ENCODE measurements at regions not wholly inside any gene's neighbourhood (a gene's known extent, or its start where the extent isn't known, plus 50 kb on each side); places are given as distances from the start of the nearest gene placed in this dataset.
"Not testable (repeated sequence)": the region's sequence is repeated elsewhere in the genome, so short reads cannot be mapped to it uniquely, and the experiment has no call there.

- DNase-seq = no peak
- Histone ChIP-seq H3K9me3 (ENCODE audit: control insufficient read depth, low read depth, low read length) (no peaks in the 10 kb centered on the region), H3K4me1 (ENCODE audit: control insufficient read depth, insufficient read depth, low read length) (no peaks in the 10 kb centered on the region), H3K27ac (ENCODE audit: low read length) (no peak overlapping the region), H3K36me3 (ENCODE audit: control insufficient read depth, insufficient read depth, low read length) (no peaks in the 10 kb centered on the region), H3K27me3 (ENCODE audit: control insufficient read depth, insufficient read depth, low read length) (peaks cover 2% of the 10 kb centered on the region), H3K4me3 (ENCODE audit: low read length) (no peak overlapping the region)
- WGBS (ENCODE audit: insufficient coverage, low lambda C conversion rate) = no CpG with 5 or more reads among the region's 8 CpGs
These were observed 168.9 kb downstream of the C11orf91 start for GRCh38 chr11:33531743-33532181.

DNA sequence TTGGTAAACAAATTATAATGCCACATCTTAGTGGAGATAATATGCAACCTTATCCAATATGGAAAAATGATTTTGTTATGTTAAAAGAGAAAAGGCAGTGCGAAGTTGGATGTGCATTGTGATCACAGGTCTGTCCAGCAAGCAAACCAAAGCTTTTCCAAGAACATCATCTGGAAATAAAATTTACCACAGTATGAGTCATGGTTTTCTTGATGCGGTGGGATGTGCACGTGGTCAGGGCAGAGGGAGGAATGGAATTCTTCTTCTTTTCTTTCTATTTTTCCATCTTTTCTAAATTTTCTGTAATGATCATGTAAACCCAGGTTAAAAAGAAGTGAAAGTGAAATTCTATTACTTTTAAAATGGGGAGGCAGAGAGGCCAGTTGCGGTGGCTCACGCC, 169.8 kb downstream of the C11orf91 start:
- Histone ChIP-seq H3K36me3 (ENCODE audit: control insufficient read depth, insufficient read depth, low read length) (no peaks in the 10 kb centered on the region), H3K4me3 (ENCODE audit: low read length) (no peak overlapping the region), H3K4me1 (ENCODE audit: control insufficient read depth, insufficient read depth, low read length) (no peaks in the 10 kb centered on the region), H3K27ac (ENCODE audit: low read length) (no peak overlapping the region), H3K9me3 (ENCODE audit: control insufficient read depth, low read depth, low read length) (no peaks in the 10 kb centered on the region), H3K27me3 (ENCODE audit: control insufficient read depth, insufficient read depth, low read length) (no peaks in the 10 kb centered on the region)
- 96% methylated on average over 4 of the region's 5 CpGs for WGBS (ENCODE audit: insufficient coverage, low lambda C conversion rate)
- DNase-seq = no peak

DNA sequence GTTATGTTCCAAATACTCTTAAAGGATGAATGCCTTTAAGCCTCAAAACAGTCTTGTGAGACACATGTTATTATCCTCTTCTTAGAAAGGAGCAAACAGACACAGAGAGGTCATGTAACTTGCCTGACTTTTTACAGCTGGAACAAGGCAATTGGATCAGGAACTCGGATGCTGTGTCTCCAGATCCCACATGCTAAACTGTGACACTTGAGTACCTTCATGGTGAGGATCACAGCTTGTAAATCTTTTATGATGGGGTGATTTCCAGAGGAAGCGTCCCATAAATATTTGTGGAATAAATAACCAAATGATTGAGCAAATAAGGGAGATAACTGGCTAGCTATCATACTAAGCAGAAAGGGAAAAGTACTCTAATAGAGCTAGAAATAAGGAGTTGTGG, 171.2 kb downstream of the C11orf91 start:
- Histone ChIP-seq H3K36me3 (ENCODE audit: control insufficient read depth, insufficient read depth, low read length) (no peaks in the 10 kb centered on the region), H3K4me1 (ENCODE audit: control insufficient read depth, insufficient read depth, low read length) (no peaks in the 10 kb centered on the region), H3K27ac (ENCODE audit: low read length) (no peak overlapping the region), H3K4me3 (ENCODE audit: low read length) (no peak overlapping the region), H3K9me3 (ENCODE audit: control insufficient read depth, low read depth, low read length) (no peaks in the 10 kb centered on the region), H3K27me3 (ENCODE audit: control insufficient read depth, insufficient read depth, low read length) (no peaks in the 10 kb centered on the region)
- WGBS (ENCODE audit: insufficient coverage, low lambda C conversion rate) = 25% methylated on average over 2 of the region's 2 CpGs
- DNase-seq = no peak

DNA sequence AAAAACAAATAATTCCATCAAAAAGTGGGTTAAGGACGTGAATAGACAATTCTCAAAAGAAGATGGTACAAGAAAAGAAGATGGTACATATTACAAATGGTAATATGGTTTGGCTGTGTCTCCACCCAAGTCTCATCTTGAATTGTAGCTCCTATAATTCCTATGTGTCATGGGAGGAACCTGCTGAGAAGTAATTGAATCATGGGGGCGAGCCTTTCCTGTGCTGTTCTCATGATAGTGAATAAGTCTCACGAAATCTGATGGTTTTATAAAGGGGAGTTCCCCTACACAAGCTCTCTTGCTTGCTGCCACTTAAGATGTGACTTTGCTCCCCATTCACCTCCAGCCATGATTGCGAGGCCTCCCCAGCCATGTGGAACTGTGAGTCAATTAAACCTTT, 172.9 kb downstream of the C11orf91 start:
- WGBS (ENCODE audit: insufficient coverage, low lambda C conversion rate) = no CpG with 5 or more reads among the region's 4 CpGs

GRCh38 chr11:33525789-33526188, 174.8 kb downstream of the C11orf91 start:
- Histone ChIP-seq H3K9me3 (ENCODE audit: control insufficient read depth, low read depth, low read length) (no peaks in the 10 kb centered on the region), H3K27ac (ENCODE audit: low read length) (no peak overlapping the region), H3K4me3 (ENCODE audit: low read length) (no peak overlapping the region), H3K27me3 (ENCODE audit: control insufficient read depth, insufficient read depth, low read length) (no peaks in the 10 kb centered on the region), H3K36me3 (ENCODE audit: control insufficient read depth, insufficient read depth, low read length) (no peaks in the 10 kb centered on the region), H3K4me1 (ENCODE audit: control insufficient read depth, insufficient read depth, low read length) (no peaks in the 10 kb centered on the region)
- no peak for DNase-seq
- WGBS (ENCODE audit: insufficient coverage, low lambda C conversion rate) = 100% methylated on average over 1 of the region's 4 CpGs

More for the DNA sequence above, 172.9 kb downstream of the C11orf91 start:
- not testable (repeated sequence) for H3K27ac ChIP-seq (ENCODE audit: low read length); H3K4me1 ChIP-seq (ENCODE audit: control insufficient read depth, insufficient read depth, low read length); H3K36me3 ChIP-seq (ENCODE audit: control insufficient read depth, insufficient read depth, low read length); DNase-seq; H3K9me3 ChIP-seq (ENCODE audit: control insufficient read depth, low read depth, low read length); H3K4me3 ChIP-seq (ENCODE audit: low read length); H3K27me3 ChIP-seq (ENCODE audit: control insufficient read depth, insufficient read depth, low read length)

- no peaks in the 10 kb centered on the region for H3K9me3 ChIP-seq (ENCODE audit: control insufficient read depth, low read depth, low read length)
- H3K27ac ChIP-seq (ENCODE audit: low read length) = no peak overlapping the region
- H3K4me1 ChIP-seq (ENCODE audit: control insufficient read depth, insufficient read depth, low read length) = no peaks in the 10 kb centered on the region
- no peaks in the 10 kb centered on the region for H3K36me3 ChIP-seq (ENCODE audit: control insufficient read depth, insufficient read depth, low read length)
- H3K27me3 ChIP-seq (ENCODE audit: control insufficient read depth, insufficient read depth, low read length) = no peaks in the 10 kb centered on the region
- no peak overlapping the region for H3K4me3 ChIP-seq (ENCODE audit: low read length)
- WGBS (ENCODE audit: insufficient coverage, low lambda C conversion rate) = 50% methylated on average over 2 of the region's 3 CpGs
- DNase-seq = no peak
These were observed 179.2 kb downstream of the C11orf91 start for GRCh38 chr11:33521384-33521783.

DNA sequence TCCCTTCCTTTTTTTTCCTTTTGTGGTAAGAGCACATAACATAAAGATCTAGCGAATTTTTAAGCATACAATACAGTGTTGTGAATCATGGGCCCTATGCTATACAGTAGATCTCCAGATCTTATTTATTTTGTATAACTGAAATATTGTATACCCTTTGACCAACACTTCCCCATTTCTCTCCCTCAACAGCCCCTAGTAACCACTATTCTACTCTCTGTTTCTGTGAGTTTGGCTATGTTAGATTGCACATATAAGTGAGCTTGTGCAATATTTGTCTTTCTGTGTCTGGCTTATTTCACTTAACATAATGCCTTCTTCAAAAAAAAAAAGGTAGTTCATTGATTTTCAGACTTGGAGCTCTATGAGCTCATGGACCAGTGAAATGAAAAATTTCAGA, 180.5 kb downstream of the C11orf91 start:
- DNase-seq = no peak
- H3K9me3 ChIP-seq (ENCODE audit: control insufficient read depth, low read depth, low read length) = no peaks in the 10 kb centered on the region
- no peaks in the 10 kb centered on the region for H3K4me1 ChIP-seq (ENCODE audit: control insufficient read depth, insufficient read depth, low read length)

GRCh38 chr11:33515347-33515746, 185.3 kb downstream of the C11orf91 start:
- Histone ChIP-seq H3K4me1 (ENCODE audit: control insufficient read depth, insufficient read depth, low read length) (no peaks in the 10 kb centered on the region), H3K9me3 (ENCODE audit: control insufficient read depth, low read depth, low read length) (no peaks in the 10 kb centered on the region), H3K4me3 (ENCODE audit: low read length) (no peak overlapping the region), H3K36me3 (ENCODE audit: control insufficient read depth, insufficient read depth, low read length) (no peaks in the 10 kb centered on the region), H3K27ac (ENCODE audit: low read length) (no peak overlapping the region), H3K27me3 (ENCODE audit: control insufficient read depth, insufficient read depth, low read length) (peaks cover 3% of the 10 kb centered on the region)
- no peak for DNase-seq
- WGBS (ENCODE audit: insufficient coverage, low lambda C conversion rate) = no CpG with 5 or more reads among the region's 5 CpGs

More for the DNA sequence above, 180.5 kb downstream of the C11orf91 start:
- WGBS (ENCODE audit: insufficient coverage, low lambda C conversion rate) = no CpG with 5 or more reads among the region's 1 CpG
- no peaks in the 10 kb centered on the region for H3K36me3 ChIP-seq (ENCODE audit: control insufficient read depth, insufficient read depth, low read length)
- H3K27ac ChIP-seq (ENCODE audit: low read length) = no peak overlapping the region
- peaks cover under 1% of the 10 kb centered on the region for H3K27me3 ChIP-seq (ENCODE audit: control insufficient read depth, insufficient read depth, low read length)
- H3K4me3 ChIP-seq (ENCODE audit: low read length) = no peak overlapping the region

DNA sequence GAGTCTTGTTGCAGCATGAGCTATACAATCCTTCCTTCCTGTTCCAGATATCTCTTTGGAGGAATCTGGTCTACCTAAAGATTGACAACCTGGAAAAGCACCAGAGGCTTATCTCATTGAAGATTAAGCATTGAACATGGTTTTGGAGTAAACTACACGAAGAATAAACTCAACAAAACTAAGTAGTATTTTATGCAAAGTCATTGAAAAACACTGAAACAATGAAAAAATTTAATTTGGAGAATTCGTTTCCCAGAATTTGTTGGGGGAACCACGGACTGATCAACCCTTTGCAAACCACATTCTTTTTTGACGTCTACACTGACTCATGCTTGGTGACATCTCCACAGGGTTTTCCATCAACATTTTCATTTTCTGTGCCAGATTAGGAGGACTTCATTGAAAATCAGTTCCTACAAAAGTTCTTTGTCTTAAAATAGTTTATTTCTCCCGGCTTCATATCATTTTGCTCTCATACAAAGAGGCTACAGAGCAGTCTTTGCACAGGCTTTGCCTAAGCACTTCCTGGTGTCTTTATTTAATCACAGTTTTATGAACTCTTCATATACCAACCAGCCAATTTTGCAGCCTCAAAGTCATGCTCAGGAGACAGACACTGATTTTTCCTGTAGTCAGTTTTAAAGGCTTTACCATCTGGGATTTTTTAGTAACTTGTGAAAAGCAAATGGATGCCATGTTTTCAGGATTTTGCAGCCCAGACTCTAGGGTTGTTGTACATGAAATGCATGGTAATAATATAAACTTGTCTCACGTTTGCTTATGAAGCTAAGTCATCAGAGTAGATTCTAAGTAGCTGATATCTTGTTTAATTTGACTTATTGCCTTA, 186.3 kb downstream of the C11orf91 start:
- 97% methylated on average over 3 of the region's 6 CpGs for WGBS (ENCODE audit: insufficient coverage, low lambda C conversion rate)
- Histone ChIP-seq H3K4me3 (ENCODE audit: low read length) (no peak overlapping the region), H3K27me3 (ENCODE audit: control insufficient read depth, insufficient read depth, low read length) (peaks cover 3% of the 10 kb centered on the region), H3K36me3 (ENCODE audit: control insufficient read depth, insufficient read depth, low read length) (no peaks in the 10 kb centered on the region), H3K4me1 (ENCODE audit: control insufficient read depth, insufficient read depth, low read length) (no peaks in the 10 kb centered on the region), H3K9me3 (ENCODE audit: control insufficient read depth, low read depth, low read length) (no peaks in the 10 kb centered on the region), H3K27ac (ENCODE audit: low read length) (no peak overlapping the region)
- no peak for DNase-seq

GRCh38 chr11:33509632-33510031, 191.0 kb downstream of the C11orf91 start:
- H3K9me3 ChIP-seq (ENCODE audit: control insufficient read depth, low read depth, low read length) = no peaks in the 10 kb centered on the region
- WGBS (ENCODE audit: insufficient coverage, low lambda C conversion rate) = no CpG with 5 or more reads among the region's 3 CpGs
- no peaks in the 10 kb centered on the region for H3K4me1 ChIP-seq (ENCODE audit: control insufficient read depth, insufficient read depth, low read length)
- H3K4me3 ChIP-seq (ENCODE audit: low read length) = no peak overlapping the region
- DNase-seq = no peak
- no peak overlapping the region for H3K27ac ChIP-seq (ENCODE audit: low read length)
- H3K36me3 ChIP-seq (ENCODE audit: control insufficient read depth, insufficient read depth, low read length) = no peaks in the 10 kb centered on the region
- no peaks in the 10 kb centered on the region for H3K27me3 ChIP-seq (ENCODE audit: control insufficient read depth, insufficient read depth, low read length)

- WGBS (ENCODE audit: insufficient coverage, low lambda C conversion rate) = no CpG with 5 or more reads among the region's 3 CpGs
These were observed 192.7 kb downstream of the C11orf91 start for GRCh38 chr11:33507967-33508366.

More at GRCh38 chr11:33507967-33508366, 192.7 kb downstream of the C11orf91 start:
- Histone ChIP-seq H3K4me3 (ENCODE audit: low read length) (no peak overlapping the region), H3K27ac (ENCODE audit: low read length) (no peak overlapping the region), H3K9me3 (ENCODE audit: control insufficient read depth, low read depth, low read length) (no peaks in the 10 kb centered on the region), H3K36me3 (ENCODE audit: control insufficient read depth, insufficient read depth, low read length) (no peaks in the 10 kb centered on the region), H3K27me3 (ENCODE audit: control insufficient read depth, insufficient read depth, low read length) (no peaks in the 10 kb centered on the region), H3K4me1 (ENCODE audit: control insufficient read depth, insufficient read depth, low read length) (no peaks in the 10 kb centered on the region)
- DNase-seq = peak; percentile 26 to 60

Measured in large intestine (tissue), 3 donors.